NCI-H2107 treated with DMSO at 0.1 percent for 48 hours (cell line): ENCODE measurements at regions not wholly inside any gene's neighbourhood (a gene's known extent, or its start where the extent isn't known, plus 50 kb on each side); places are given as distances from the start of the nearest gene placed in this dataset.
A peak's percentile ranks its signal among the peaks of the same experiment; 100 is the strongest.
"Not testable (repeated sequence)": the region's sequence is repeated elsewhere in the genome, so short reads cannot be mapped to it uniquely, and the experiment has no call there.

Source experiments
- DNase-seq: peaks from one replicate; lab custom pipeline; 2025; ENCODE audit not compliant: unreplicated experiment; lab: John Stamatoyannopoulos, UW

GRCh38 chrX:35611562-35611961 is 186.6 kb upstream of the MAGEB16 start:
- not testable (repeated sequence) for DNase-seq

- DNase-seq = no peak
Measured at GRCh38 chrX:35617836-35618235, 180.3 kb upstream of the MAGEB16 start.

GRCh38 chrX:35622040-35622439 is 176.1 kb upstream of the MAGEB16 start:
- no peak for DNase-seq

GRCh38 chrX:35622601-35623000 is 175.5 kb upstream of the MAGEB16 start:
- DNase-seq = no peak

- DNase-seq = no peak
Measured at GRCh38 chrX:35625714-35626113, 172.4 kb upstream of the MAGEB16 start.

GRCh38 chrX:35626124-35626523 is 172.0 kb upstream of the MAGEB16 start:
- no peak for DNase-seq

- not testable (repeated sequence) for DNase-seq
Measured at GRCh38 chrX:35635971-35636370, 162.2 kb upstream of the MAGEB16 start.

- DNase-seq = no peak
Measured at GRCh38 chrX:35664833-35665232, 133.3 kb upstream of the MAGEB16 start.

- no peak for DNase-seq
Measured at GRCh38 chrX:35665311-35665710, 132.8 kb upstream of the MAGEB16 start.

- no peak for DNase-seq
Measured at GRCh38 chrX:35670889-35671288, 127.3 kb upstream of the MAGEB16 start.

- no peak for DNase-seq
Measured at GRCh38 chrX:35675151-35675550, 123.0 kb upstream of the MAGEB16 start.

- DNase-seq = no peak
Measured at GRCh38 chrX:35680940-35681346, 117.2 kb upstream of the MAGEB16 start.

GRCh38 chrX:35682476-35682875 is 115.7 kb upstream of the MAGEB16 start:
- no peak for DNase-seq

- DNase-seq = no peak
Measured at GRCh38 chrX:35696760-35697234, 101.3 kb upstream of the MAGEB16 start.

GRCh38 chrX:35699642-35700041 is 98.5 kb upstream of the MAGEB16 start:
- DNase-seq = no peak

- DNase-seq = no peak
Measured at GRCh38 chrX:35700121-35700520, 98.0 kb upstream of the MAGEB16 start.

GRCh38 chrX:35711281-35711680 is 86.9 kb upstream of the MAGEB16 start:
- no peak for DNase-seq

- no peak for DNase-seq
Measured at GRCh38 chrX:35722128-35722527, 76.0 kb upstream of the MAGEB16 start.

GRCh38 chrX:35726176-35726575 is 72.0 kb upstream of the MAGEB16 start:
- DNase-seq = peak; percentile 0

- DNase-seq = no peak
Measured at GRCh38 chrX:35728481-35728880, 69.7 kb upstream of the MAGEB16 start.

GRCh38 chrX:35733879-35734278 is 64.3 kb upstream of the MAGEB16 start:
- no peak for DNase-seq

- no peak for DNase-seq
Measured at GRCh38 chrX:35741142-35741541, 57.0 kb upstream of the MAGEB16 start.

- DNase-seq = no peak
Measured at GRCh38 chrX:35743331-35743730, 54.8 kb upstream of the MAGEB16 start.
